Astrocyte (in vitro differentiated cells and primary cell): ENCODE measurements at regions not wholly inside any gene's neighbourhood (a gene's known extent, or its start where the extent isn't known, plus 50 kb on each side); places are given as distances from the start of the nearest gene placed in this dataset.

Source experiments
- DNase-seq: peaks from one replicate; pipeline ENCODE4 v3.0.0-alpha.2; 2010; ENCODE audit warnings: low read depth
- FAIRE-seq: peaks from 2 replicates; lab custom pipeline; 2011; peaks lifted over from hg19 to GRCh38; lab: Jason Lieb, UNC
- H2AFZ ChIP-seq: 2 replicates; pipeline ENCODE4 v1.6.0; 2012; ENCODE audit warnings: low read depth, low read length, inconsistent platforms
- H3K27ac ChIP-seq: 2 replicates; pipeline ENCODE4 v1.5.1; 2011; ENCODE audit warnings: low read depth, low read length, inconsistent platforms
- H3K27me3 ChIP-seq: 2 replicates; pipeline ENCODE4 v1.6.0; 2011; ENCODE audit warnings: low read length, inconsistent platforms; ENCODE audit not compliant: insufficient read depth
- H3K36me3 ChIP-seq: 2 replicates; pipeline ENCODE4 v1.5.1; 2011; ENCODE audit warnings: low read length, inconsistent platforms; ENCODE audit not compliant: insufficient read depth
- H3K4me1 ChIP-seq: 2 replicates; pipeline ENCODE4 v1.5.1; 2011; ENCODE audit warnings: low read length, inconsistent platforms; ENCODE audit not compliant: insufficient read depth
- H3K4me2 ChIP-seq: 2 replicates; pipeline ENCODE4 v1.6.0; 2012; ENCODE audit warnings: low read length, inconsistent platforms
- H3K4me3 ChIP-seq: 2 replicates; pipeline ENCODE4 v1.5.1; 2011; ENCODE audit warnings: low read depth, mild to moderate bottlenecking, low read length, inconsistent platforms; ENCODE audit not compliant: insufficient read depth
- H3K79me2 ChIP-seq: 2 replicates; pipeline ENCODE4 v1.6.0; 2012; ENCODE audit warnings: mild to moderate bottlenecking, low read length, inconsistent platforms; ENCODE audit not compliant: insufficient read depth
- H3K9ac ChIP-seq: 2 replicates; pipeline ENCODE4 v1.6.0; 2012; ENCODE audit warnings: mild to moderate bottlenecking, low read length, inconsistent platforms
- H3K9me3 ChIP-seq: 2 replicates; pipeline ENCODE4 v1.5.1; 2012; ENCODE audit warnings: low read depth, mild to moderate bottlenecking, low read length, inconsistent platforms; ENCODE audit not compliant: insufficient read depth
- H4K20me1 ChIP-seq: 2 replicates; pipeline ENCODE4 v1.6.0; 2012; ENCODE audit warnings: low read length, inconsistent platforms; ENCODE audit not compliant: insufficient read depth
- H3K27ac Mint-ChIP-seq: one replicate; pipeline ENCODE4 v1.8.0; 2021; ENCODE audit warnings: mild to moderate bottlenecking, mixed read lengths; ENCODE audit not compliant: unreplicated experiment
- H3K27me3 Mint-ChIP-seq: one replicate; pipeline ENCODE4 v1.8.0; 2021; ENCODE audit warnings: low read depth, mixed read lengths; ENCODE audit not compliant: unreplicated experiment
- H3K36me3 Mint-ChIP-seq: one replicate; pipeline ENCODE4 v1.8.0; 2021; ENCODE audit warnings: low read depth, mixed read lengths; ENCODE audit not compliant: unreplicated experiment
- H3K4me1 Mint-ChIP-seq: one replicate; pipeline ENCODE4 v1.8.0; 2021; ENCODE audit warnings: low read depth, mixed read lengths; ENCODE audit not compliant: unreplicated experiment
- H3K4me3 Mint-ChIP-seq: one replicate; pipeline ENCODE4 v1.8.0; 2021; ENCODE audit warnings: mild to moderate bottlenecking, moderate library complexity, mixed read lengths; ENCODE audit not compliant: unreplicated experiment
- H3K9me3 Mint-ChIP-seq: one replicate; pipeline ENCODE4 v1.8.0; 2021; ENCODE audit warnings: mild to moderate bottlenecking, mixed read lengths; ENCODE audit not compliant: unreplicated experiment
- CTCF ChIP-seq: IDR thresholded peaks from 2 replicates; pipeline ENCODE4 v1.5.1; 2011; ENCODE audit warnings: low read depth, mild to moderate bottlenecking, inconsistent platforms, low read length, moderate library complexity; ENCODE audit not compliant: insufficient read depth
- EZH2 ChIP-seq: IDR thresholded peaks from 2 replicates; pipeline ENCODE4 v1.6.1; 2012; ENCODE audit warnings: mild to moderate bottlenecking, low read length, inconsistent platforms; ENCODE audit not compliant: insufficient read depth

- Mint-ChIP-seq H3K9me3 (peaks cover 3% of the 10 kb centered on the region), H3K27me3 (peaks cover 17% of the 10 kb centered on the region), H3K4me1 (no peaks in the 10 kb centered on the region), H3K36me3 (no peaks in the 10 kb centered on the region), H3K4me3 (no peak overlapping the region), H3K27ac (no peak overlapping the region)
- no peaks in the 10 kb centered on the region for H3K9me3 ChIP-seq
- no peak for FAIRE-seq
- no peaks in the 10 kb centered on the region for H3K79me2 ChIP-seq
- no peaks in the 10 kb centered on the region for H3K36me3 ChIP-seq
- no peak for DNase-seq
- TF ChIP-seq EZH2, result no peak
- no peak for TF ChIP-seq CTCF
- no peak overlapping the region for H3K4me2 ChIP-seq
- no peak overlapping the region for H3K9ac ChIP-seq
- no peaks in the 10 kb centered on the region for H3K27me3 ChIP-seq
- no peak overlapping the region for H3K27ac ChIP-seq
- H3K4me3 ChIP-seq, result no peak overlapping the region
- no peaks in the 10 kb centered on the region for H4K20me1 ChIP-seq
- H3K4me1 ChIP-seq, result no peaks in the 10 kb centered on the region
- no peak overlapping the region for H2AFZ ChIP-seq
Observed at GRCh38 chr1:56002231-56002630, 577.1 kb downstream of the PLPP3 start.

GRCh38 chr1:56000424-56000823 is 578.9 kb downstream of the PLPP3 start:
- FAIRE-seq (no peak), DNase-seq (no peak)
- Mint-ChIP-seq H3K4me1 (no peaks in the 10 kb centered on the region), H3K4me3 (no peak overlapping the region), H3K36me3 (no peaks in the 10 kb centered on the region), H3K27ac (no peak overlapping the region), H3K27me3 (peaks cover 21% of the 10 kb centered on the region), H3K9me3 (peaks cover 4% of the 10 kb centered on the region)
- H3K27me3 ChIP-seq, result no peaks in the 10 kb centered on the region
- H3K4me2 ChIP-seq, result no peak overlapping the region
- H3K79me2 ChIP-seq, result no peaks in the 10 kb centered on the region
- H3K27ac ChIP-seq, result no peak overlapping the region
- H3K9ac ChIP-seq, result no peak overlapping the region
- no peak overlapping the region for H3K4me3 ChIP-seq
- no peaks in the 10 kb centered on the region for H3K9me3 ChIP-seq
- no peaks in the 10 kb centered on the region for H3K4me1 ChIP-seq
- no peaks in the 10 kb centered on the region for H3K36me3 ChIP-seq
- TF ChIP-seq CTCF (no peak), EZH2 (no peak)
- H4K20me1 ChIP-seq, result no peaks in the 10 kb centered on the region
- H2AFZ ChIP-seq, result no peak overlapping the region

GRCh38 chr1:55997536-55997935 is 581.8 kb downstream of the PLPP3 start:
- Histone ChIP-seq H4K20me1 (no peaks in the 10 kb centered on the region), H3K4me2 (no peak overlapping the region), H3K27me3 (no peaks in the 10 kb centered on the region), H3K79me2 (no peaks in the 10 kb centered on the region), H3K4me3 (no peak overlapping the region), H3K9ac (no peak overlapping the region), H3K4me1 (no peaks in the 10 kb centered on the region), H3K27ac (no peak overlapping the region), H3K36me3 (no peaks in the 10 kb centered on the region), H3K9me3 (no peaks in the 10 kb centered on the region), H2AFZ (no peak overlapping the region)
- Mint-ChIP-seq H3K36me3 (no peaks in the 10 kb centered on the region), H3K27me3 (peaks cover 25% of the 10 kb centered on the region), H3K9me3 (peaks cover 4% of the 10 kb centered on the region), H3K4me3 (no peak overlapping the region), H3K4me1 (no peaks in the 10 kb centered on the region), H3K27ac (no peak overlapping the region)
- DNase-seq (no peak), FAIRE-seq (no peak)
- TF ChIP-seq EZH2 (no peak), CTCF (no peak)
